ENCODE measurements at regions not wholly inside any gene's neighbourhood (a gene's known extent, or its start where the extent isn't known, plus 50 kb on each side); places are given as distances from the start of the nearest gene placed in this dataset.

DNA sequence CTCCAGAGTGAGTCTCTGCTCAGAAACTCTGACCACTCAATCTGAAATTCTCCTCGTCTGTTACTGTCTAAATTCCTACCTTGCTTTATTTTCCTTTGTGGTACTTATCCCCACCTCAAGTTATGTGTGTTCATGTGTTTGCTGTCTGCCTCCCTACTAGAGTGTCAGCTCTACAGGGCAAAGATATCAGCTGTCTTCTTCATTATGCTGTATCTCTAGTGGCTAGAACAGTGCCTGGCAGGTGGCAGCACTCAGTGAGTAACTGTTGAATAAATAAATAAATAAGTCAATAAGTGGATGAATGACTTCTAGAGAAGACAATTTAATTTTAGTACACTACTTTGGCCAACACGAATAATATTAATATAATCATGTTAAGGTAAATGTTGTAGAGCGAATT lies 92.3 kb downstream of the BOD1 start:
- no peak for DNase-seq

DNA sequence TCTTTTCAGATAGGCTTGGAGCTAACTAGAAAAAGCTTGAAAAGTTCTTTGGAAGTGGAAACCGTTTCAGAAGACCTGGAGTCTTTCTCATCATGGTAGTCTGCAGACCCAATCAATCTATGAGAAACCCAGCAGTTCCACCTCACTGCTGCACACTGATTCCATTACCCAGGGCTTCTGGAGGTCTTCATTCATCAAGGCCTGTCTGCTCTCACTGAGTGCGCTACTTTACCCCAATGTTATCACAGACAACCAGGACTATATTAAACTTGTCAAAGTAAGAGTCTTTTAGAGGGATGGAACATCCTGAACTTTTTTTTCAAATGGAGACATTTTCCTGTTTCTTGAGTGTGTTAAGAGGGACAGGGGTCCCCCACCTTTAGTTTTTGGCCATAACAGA lies 93.1 kb downstream of the BOD1 start:
- no peak for DNase-seq

DNA sequence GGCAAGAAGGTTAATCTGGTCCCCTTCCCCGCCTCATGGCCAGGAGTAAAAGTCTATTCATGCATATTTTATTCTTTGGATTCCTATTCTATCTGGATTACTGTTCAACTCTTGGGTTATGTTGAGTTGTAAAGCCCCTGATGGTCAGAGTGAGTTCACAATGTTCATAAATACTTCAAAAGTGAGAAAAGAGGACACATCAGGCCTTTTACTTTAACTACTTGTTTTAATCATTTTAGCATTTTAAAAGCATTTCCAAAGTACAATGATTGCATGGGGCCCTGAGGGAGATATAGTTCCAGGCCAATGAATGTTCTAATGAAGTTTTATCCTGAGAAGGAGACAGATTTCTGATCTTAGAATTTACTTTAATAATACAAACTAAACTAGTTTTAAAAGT lies 93.9 kb downstream of the BOD1 start:
- DNase-seq, result no peak

DNA sequence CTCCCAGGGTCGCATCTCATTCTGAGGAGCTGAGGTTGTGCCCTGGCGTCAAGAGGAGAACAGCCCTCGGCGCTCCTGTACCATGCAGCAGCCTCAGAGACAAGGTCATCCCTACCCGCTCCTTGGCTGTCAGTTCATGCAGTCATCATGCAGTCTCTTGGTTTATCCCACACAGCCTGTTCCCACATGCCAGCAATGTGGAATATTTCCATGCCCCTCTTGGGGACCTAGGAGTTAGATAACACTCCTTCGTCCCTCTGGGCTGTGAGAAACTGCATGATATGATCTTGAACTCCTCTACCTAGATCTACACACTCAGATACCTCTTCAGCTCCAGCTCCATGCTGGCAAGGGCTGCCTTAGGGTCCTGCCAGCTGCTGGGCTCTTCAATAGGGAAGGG lies 97.6 kb downstream of the BOD1 start:
- DNase-seq, result no peak

DNA sequence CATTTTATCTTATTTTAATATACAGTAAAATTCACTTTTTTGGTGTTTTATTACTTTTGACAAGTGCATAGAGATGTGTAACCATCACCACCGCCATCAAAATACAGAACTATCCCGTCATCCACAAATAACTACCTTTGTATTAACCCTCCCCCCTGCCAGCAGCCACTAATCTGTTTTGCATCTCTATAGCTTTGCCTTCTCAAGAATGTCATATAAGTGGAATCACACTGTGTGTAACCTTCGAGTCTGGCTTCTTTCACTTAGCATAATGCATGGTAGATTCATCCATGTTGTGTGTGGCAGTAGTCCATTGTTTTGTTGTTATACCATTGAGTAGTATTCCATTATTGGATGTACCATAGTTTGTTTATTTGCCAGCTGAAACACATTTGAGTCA lies 98.8 kb downstream of the BOD1 start:
- DNase-seq, result no peak

DNA sequence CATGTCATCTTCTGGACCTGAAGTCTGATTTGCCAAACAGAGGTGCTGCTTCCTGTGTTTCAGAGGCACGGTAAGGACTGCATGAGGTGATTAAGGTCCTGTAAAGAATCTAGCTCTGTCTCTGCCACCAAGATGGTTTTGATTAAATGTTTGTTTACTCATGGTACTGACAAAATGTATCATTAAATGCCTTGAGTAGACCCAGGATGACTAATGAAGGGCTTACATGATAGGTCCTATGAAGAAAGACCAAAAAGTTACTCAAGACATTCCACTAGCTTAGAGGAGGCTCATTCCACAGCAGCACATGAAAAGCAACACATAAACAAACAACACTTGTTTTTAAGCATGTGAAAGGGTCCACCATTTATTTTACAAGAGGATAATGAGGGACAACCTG lies 100.9 kb downstream of the BOD1 start:
- no peak for DNase-seq

DNA sequence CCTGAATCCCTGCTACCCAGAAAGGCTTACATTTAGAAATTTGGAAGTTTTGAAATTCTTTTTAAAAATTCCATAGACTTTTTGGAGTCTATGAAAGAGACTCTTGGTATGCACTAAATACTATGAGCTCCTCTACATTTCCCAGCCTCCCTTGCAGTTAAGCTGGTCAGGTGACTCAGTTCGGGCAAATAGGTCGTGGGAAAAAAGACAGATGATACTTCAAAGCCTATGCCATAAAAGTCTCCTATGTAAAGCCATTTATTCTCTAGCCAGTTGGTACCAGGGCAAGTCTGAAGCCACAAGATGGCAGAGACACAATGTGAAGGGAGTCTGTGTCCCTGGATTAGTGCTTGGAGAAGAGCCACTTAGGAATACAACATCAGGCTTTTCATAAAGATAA lies 101.8 kb downstream of the BOD1 start:
- no peak for DNase-seq

DNA sequence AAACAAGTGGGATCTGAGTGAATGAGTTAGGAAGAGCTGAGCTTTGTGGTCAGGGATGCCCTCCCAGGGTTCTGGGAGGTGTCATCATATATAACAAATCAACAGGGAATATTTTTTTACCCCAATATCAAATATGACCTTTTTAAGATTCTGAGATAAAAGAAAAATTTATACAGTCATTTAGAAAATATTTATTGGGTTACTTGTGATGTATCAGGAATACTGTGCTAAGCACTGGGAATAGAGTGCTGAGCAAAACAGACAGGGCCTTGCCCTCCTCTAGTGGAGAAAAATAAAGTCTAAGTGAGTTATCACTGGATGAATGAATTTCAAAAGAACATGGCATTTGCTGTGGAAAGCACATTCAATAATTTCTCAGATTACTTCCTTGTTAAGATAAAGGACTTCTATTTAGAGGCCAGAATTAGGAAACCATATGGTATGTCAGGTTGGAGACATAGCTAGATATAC lies 102.9 kb downstream of the BOD1 start:
- DNase-seq, result no peak

DNA sequence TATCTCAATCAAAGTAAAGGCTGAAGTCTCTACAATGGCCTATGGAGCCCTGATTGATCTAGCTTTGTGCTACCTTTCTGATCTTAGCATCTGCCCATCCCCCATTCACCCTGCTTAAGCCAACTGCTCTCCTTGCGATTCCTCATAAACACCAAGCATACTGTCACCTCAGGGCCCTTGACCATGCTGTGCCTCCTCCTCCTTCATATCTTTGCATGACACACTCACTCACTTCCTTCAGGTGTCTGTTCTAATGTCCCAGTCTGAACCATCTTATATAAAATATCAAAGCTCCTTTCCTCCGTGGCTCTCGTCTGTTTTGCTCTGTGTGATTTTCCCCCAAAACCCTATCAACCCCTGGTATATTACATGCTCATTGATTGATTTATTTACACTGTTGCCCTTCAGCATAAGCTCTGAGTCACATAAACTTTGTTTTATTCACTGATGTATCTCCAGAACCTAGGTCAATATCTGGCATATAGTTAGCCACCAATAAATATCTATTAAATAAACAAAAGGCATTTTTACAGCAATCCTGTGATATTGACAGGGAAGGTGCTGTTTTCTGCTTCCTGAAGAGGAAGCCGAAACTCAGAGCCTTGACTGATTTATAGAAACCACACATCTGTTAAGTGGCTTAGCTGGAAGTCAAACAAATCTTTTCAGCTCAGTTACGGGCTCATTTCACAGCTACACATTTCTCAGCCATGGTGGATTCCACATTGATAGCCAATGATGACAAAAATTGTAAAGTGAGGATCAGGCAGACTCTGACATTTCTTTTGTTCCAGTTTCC lies 103.6 kb downstream of the BOD1 start:
- DNase-seq, result no peak

DNA sequence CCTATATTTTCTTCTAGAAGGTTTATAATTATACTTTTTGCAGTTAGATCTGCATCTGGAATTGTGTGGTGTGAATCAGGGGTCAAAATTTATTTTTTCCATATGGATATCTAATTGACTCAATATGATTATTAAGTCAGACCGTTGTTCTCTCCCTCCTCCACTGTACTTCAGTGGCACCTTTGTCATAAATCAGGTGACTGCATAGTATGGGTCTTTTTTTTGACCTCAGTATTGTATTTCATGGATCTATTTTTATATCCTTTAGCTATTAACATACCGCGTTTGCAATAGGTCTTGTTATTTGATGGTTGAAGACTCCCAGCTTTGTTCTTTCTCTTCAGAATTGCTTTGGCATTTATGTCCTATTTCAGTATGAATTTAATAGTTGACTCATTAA lies 107.4 kb downstream of the BOD1 start:
- DNase-seq, result no peak

DNA sequence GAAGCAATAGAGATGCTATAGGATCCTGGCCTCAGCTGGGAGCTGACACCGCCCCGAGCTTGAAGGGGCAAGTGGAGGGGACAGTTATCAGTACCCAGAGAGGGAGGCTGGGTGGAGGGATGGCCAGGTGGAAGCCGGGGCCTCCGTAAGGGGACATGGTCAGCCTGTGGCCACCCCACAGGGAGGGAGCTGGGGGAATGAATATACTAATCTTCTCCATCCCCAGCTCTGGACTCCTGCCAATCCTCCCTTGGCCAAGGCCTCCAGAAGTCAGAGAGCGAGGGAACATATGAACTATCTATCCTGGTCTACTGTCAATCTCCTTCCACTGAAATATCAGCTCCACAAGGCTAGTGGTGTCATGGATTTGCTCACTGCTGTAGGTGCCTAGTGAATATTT lies 109.3 kb downstream of the BOD1 start:
- no peak for DNase-seq

DNA sequence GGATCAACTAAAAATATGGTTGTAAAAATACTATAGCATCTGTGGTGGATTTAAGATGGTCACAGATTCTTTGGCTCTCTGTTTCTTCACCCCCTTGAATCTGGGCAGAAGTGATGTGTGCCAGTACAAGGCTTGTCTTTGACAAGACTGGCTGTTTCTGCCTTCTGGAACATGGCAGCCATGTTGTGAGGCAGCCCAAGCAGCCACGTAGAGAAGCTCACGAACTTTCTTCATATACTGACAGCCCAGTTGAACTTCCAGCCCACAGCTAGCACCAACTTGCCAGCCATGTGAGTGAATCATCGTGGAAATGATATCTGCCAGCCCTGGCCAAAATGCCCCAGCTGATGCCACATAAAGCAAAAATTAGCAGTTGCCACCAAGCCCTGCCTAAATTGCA lies 110.8 kb downstream of the BOD1 start:
- no peak for DNase-seq

DNA sequence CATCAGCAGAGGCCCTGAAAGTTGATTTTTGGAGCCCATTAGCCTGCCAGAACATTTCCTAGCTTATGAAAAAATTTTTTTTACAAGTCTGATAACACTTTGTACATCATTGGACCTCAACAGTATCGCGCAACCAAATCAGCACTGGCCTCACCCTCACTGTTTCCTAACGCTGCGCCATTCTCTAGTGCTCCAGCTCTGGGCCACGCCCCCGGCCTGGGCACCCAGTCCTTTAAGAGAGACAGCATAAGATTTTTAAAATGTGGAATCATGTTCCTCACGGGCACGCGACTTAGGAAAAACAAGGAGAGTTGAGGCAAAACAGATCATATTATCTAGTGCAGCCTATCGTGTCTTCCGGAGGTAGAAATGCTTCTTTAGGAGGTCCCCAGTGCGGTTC lies 114.5 kb downstream of the BOD1 start:
- no peak for DNase-seq

DNA sequence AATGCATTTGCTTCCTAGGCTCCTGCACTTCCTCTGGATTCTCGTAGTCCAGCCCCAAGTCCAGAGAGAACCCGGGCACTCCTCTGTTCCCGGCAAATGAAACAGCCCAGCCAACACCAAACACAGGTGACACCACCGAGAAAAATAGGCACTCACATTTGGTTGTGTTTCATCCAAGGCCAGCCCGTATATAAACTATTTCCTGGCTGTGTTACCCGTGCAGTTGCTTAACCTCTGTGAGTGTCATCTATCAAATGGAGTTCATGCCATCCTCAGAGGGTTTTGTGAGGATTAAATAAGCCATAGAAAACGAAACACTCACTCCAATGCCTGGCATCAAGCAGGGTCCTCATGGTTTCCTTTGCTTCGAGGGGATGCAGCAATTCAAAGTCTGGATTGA lies 115.2 kb downstream of the BOD1 start:
- DNase-seq, result no peak

DNA sequence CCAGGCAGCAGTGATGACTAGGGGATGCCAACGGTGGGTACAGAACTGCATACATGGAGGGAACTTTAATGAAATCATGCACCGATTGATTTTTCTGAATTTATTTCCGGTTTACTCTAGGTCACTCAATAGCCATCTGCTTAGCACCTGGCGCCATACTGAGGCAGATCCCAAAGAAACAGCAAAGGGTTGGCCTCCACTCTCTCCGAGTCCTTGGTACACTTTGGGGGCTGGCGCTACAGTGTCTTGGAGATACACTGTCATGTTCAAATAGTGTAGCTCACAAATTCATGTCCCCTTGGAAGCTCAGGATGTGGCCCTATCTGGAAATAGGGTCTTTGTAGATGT lies 116.3 kb downstream of the BOD1 start:
- DNase-seq, result no peak

DNA sequence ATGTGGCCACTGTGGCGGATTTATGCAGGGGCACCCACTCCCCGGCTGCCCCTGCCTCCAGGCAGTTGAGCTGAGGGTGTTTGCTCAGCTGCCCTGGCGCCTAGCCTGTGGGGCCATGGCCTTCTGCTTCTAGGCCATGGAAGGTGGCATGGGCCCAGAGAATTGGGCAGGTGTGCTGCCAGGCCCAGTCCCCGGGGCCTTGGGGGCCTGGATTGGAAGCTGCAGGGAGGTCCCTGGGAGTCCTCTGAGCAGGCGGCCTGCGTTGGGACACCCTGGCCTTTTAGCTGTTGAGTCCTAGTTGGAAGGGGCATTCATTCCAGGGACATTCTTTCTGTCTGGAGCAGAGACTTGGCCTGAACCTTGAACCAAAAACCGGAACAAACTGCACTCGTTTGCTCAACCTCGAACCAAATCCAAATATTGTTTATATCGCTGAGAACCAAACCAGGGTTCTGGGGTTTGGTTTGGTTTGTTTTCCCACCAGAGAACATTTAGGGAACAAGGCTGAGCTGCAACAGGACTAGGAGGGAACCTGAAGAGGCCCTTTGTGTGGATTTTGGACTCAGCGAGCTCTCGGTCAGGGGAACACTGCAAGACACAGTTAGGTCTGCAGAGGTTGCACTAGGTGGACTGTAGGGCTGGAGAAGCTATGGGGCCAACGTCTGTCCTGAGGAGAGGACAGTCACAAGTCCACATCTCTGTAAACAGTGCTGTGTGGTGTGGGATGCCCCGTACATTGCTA lies 116.8 kb downstream of the BOD1 start:
- peak; percentile 73 for DNase-seq

DNA sequence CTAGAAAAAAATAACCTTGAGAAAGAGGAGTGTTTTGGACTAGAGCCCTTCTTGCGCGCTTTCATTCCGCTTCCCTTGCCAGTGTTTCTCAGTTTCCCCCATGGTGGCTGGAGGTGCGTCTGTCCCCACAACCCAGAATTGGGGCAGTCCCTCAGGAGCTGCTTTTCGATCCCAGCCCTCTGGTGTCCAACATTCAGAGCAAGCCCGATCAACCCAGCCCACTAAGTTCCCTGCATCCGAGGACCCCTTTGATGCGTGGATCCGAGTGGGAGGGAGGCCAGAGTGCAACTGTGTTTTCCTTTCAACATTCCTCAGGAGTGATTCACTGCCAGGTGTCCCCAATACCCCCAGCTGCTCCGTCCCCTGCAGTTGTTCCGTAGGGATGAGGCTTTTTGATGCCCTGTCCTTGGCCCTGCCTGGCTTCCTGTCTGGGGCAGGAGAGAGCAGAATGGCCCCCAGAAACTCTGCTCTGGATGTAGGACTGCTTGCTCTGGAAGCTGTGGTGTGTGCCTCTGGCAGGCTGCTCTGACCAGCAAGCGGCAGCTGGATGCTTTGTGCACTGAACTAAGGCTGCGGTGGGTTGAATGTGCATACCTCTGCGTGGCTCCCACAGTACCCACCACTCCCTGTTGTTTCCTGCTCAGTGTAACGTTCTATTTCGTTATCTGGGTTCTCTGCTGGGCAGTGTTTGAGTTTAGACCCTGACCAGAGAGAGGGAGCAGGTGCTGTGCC lies 117.5 kb downstream of the BOD1 start:
- no peak for DNase-seq

DNA sequence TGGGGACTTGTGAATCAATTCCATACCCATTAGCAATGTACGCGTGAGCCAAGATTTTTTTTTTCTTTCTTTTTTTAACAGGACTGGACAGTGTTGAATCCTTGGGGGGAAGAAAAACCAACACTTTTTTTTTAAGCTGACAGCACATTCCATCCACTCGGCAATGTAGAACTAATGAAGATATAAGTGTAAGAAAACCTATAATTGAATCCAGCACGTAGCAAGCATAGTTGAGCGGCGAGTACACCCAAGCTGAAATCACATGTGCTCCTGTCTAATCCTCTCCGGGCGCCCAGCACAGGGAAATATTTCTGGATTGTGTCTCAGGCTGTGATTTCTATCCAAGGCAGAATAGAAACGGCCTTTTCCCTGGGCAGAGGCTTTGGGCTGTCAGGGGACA lies 118.2 kb downstream of the BOD1 start:
- DNase-seq, result no peak

DNA sequence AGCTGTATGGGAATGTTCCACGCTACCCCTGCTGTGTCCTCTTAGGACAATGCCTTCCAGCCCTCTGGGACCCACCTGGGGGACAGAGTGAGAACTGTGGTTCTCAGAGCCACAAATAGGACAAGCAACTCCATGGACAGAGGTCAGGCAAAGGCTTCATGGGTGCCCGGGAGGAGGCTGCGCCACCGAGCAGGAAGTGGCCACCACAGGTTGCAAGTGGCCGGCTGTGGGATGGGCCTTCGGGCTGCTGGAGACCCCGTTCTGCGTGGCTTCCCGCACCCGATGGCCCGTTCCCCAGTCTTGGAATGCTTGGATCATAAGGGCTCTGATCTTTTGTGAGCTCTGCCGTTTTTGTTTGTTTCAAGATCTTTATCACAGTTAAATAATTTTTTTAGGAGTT lies 118.8 kb downstream of the BOD1 start:
- DNase-seq, result no peak

DNA sequence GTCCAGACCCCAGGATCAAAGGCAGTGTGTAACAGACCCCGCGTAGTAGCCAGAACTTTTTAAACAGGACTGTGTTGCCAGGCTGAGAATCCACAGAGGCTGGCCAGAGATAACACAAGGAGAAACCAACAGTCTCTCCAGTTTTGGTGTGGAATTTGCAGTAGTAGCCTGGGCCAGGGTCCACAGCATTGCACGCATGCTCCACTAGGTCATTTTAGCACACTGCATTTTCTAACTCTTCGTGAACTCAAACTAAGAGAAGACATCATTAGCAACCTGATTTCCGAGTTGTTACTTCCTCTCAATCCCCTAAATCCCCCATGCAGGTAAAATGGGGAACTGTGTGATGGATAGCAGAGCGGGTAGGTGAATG lies 119.6 kb downstream of the BOD1 start:
- no peak for DNase-seq

DNA sequence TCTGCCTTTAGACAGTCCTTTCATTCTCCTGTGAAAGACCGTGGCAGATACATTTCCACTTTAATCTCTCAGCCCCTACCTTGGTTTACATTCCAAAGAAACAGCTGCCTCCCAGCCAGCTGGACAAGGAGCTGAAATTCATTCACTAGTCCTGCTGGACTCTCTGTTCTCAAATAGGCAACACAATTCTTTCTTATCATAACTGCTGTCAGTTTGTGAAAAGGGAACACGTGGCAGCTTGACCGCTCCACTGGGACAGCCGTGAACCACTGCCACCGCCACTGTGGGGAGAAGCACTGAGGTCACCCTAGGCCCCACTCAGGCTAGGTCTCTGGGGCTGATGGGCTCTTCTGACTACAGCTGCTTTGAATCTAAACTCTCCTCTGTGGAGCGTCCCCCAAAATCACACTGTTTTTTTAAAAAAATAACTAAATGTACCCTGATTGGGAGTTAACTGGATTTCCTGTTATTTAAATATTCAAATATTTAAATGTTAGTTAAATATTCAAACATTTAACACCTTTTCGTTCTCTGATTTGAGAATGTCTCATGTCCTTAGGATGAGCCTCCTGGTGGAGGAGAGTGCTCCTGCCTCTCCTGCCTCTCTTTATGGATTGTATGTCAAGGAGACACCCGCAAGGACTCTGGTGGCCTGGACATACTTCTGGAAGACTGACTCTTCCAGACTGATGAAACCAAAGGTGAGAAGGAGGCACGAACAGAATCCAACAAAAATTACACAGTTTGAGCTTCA lies 120.1 kb downstream of the BOD1 start:
- no peak for DNase-seq

DNA sequence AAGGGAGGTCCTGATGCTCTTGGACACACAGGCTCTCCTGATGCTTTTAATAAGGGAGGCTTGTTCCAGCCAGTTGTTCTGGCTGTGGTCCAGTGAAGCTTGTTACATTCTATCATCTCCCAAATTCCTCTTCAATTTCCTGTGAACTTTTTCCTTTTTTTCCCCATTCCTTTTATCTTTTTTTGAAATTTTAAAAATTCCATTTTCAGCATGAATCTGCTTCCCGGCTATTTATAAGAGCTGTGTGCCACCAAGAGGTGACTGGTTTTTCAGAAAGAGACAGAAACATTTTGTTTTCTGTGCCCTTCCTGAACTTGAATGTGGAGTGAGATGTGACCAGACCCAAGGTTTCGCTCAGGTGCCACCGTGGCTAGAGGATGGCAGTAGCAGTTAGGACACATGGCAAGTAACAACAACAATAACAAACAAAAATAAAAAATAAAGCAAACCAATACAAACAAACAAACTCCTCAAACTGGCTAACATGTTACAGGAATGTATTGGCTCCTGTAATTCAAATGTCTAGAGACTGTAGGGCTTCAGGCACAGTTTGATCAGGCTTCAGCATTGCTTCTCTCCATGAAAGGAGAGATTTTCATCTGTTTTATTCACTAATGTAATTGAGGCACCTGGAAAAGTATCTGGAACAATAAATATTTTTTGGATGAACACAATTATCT lies 121.1 kb downstream of the BOD1 start:
- DNase-seq, result no peak

DNA sequence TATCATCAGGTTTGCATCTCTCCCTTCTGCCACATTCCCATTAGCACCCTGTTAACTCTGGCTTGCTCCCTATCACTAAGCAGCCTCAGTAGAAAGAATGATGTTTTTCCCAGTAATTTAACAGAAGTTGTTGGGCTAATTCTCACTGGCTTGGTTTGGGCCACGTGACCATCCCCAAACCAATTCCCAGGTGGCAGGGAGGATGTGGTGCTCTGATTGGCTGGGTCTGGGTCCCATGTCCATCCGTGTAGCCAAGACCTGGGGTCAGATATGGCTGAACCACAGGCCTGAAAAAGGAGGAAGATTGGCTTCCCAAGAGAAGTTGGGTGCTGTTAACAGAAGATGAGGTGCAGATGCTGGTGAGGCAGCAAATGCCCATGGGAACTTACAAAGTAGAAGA lies 122.0 kb downstream of the BOD1 start:
- no peak for DNase-seq

All from SHP77 treated with DMSO at 0.1 percent for 48 hours (cell line).